HG02981 (cell line): ENCODE measurements at regions not wholly inside any gene's neighbourhood (a gene's known extent, or its start where the extent isn't known, plus 50 kb on each side); places are given as distances from the start of the nearest gene placed in this dataset.

Experiments
- ATAC-seq: cut with Tn5 transposase; IDR thresholded peaks from one replicate; pipeline ENCODE4 v1.9.1; 2021; ENCODE audit warnings: mild to moderate bottlenecking, moderate library complexity; ENCODE audit not compliant: unreplicated experiment

- no peak for ATAC-seq
Observed at GRCh38 chr7:54701982-54702381, 57.0 kb downstream of the SEC61G start.

- no peak for ATAC-seq
Observed at GRCh38 chr7:54699715-54700114, 59.3 kb downstream of the SEC61G start.

- no peak for ATAC-seq
Observed at GRCh38 chr7:54697659-54698186, 61.3 kb downstream of the SEC61G start.

GRCh38 chr7:54690892-54691291 lies 68.1 kb downstream of the SEC61G start:
- ATAC-seq: no peak

GRCh38 chr7:54690050-54690443 lies 69.0 kb downstream of the SEC61G start:
- ATAC-seq: no peak

GRCh38 chr7:54689394-54690049 lies 69.5 kb downstream of the SEC61G start:
- no peak for ATAC-seq

GRCh38 chr7:54687462-54688212 lies 71.4 kb downstream of the SEC61G start:
- ATAC-seq: no peak

- ATAC-seq: no peak
Observed at GRCh38 chr7:54680377-54681005, 78.5 kb downstream of the SEC61G start.

GRCh38 chr7:54679490-54679817 lies 79.6 kb downstream of the SEC61G start:
- no peak for ATAC-seq

- no peak for ATAC-seq
Observed at GRCh38 chr7:54678763-54679489, 80.1 kb downstream of the SEC61G start.

GRCh38 chr7:54674891-54675290 lies 84.1 kb downstream of the SEC61G start:
- ATAC-seq: no peak

- no peak for ATAC-seq
Observed at GRCh38 chr7:54672519-54672918, 86.5 kb downstream of the SEC61G start.

- peak; percentile 80 for ATAC-seq
Observed at GRCh38 chr7:54664235-54665228, 94.5 kb downstream of the SEC61G start.

GRCh38 chr7:54663603-54664234 lies 95.3 kb downstream of the SEC61G start:
- peak; percentile 20 for ATAC-seq

- no peak for ATAC-seq
Observed at GRCh38 chr7:54663186-54663585, 95.8 kb downstream of the SEC61G start.

GRCh38 chr7:54662701-54663100 lies 96.3 kb downstream of the SEC61G start:
- ATAC-seq: no peak

GRCh38 chr7:54653905-54654304 lies 105.1 kb downstream of the SEC61G start:
- no peak for ATAC-seq

GRCh38 chr7:54643064-54643463 lies 100.9 kb downstream of the VSTM2A start:
- no peak for ATAC-seq

GRCh38 chr7:54637712-54638396 lies 95.7 kb downstream of the VSTM2A start:
- ATAC-seq: no peak
